ENCODE measurements at regions not wholly inside any gene's neighbourhood (a gene's known extent, or its start where the extent isn't known, plus 50 kb on each side); places are given as distances from the start of the nearest gene placed in this dataset.

- Histone ChIP-seq H3K4me1 (ENCODE audit: insufficient read depth, low read length) (no peaks in the 10 kb centered on the region), H3K9ac (ENCODE audit: low read depth, low read length) (no peak overlapping the region), H3K36me3 (ENCODE audit: insufficient read depth, low read length) (no peaks in the 10 kb centered on the region), H3K9me3 (ENCODE audit: control insufficient read depth, insufficient read depth, low read length) (no peaks in the 10 kb centered on the region; the same call in 1 of the 2 replicates)
Measured at GRCh38 chrX:98448524-98448923, 1564.8 kb downstream of the RPA4 start.

GRCh38 chrX:98452456-98452855 is 1568.7 kb downstream of the RPA4 start:
- H3K4me1 ChIP-seq (ENCODE audit: insufficient read depth, low read length): no peaks in the 10 kb centered on the region
- no peaks in the 10 kb centered on the region for H3K9me3 ChIP-seq (ENCODE audit: control insufficient read depth, insufficient read depth, low read length)
- H3K36me3 ChIP-seq (ENCODE audit: insufficient read depth, low read length): no peaks in the 10 kb centered on the region
- H3K9ac ChIP-seq (ENCODE audit: low read depth, low read length): no peak overlapping the region

- peaks cover 5% of the 10 kb centered on the region; the same call in 1 of the 2 replicates for H3K4me1 ChIP-seq (ENCODE audit: insufficient read depth, low read length)
- H3K9ac ChIP-seq (ENCODE audit: low read depth, low read length): no peak overlapping the region
Measured at GRCh38 chrX:98459669-98460068, 1576.0 kb downstream of the RPA4 start.

GRCh38 chrX:98480606-98481005 is 1596.9 kb downstream of the RPA4 start:
- Histone ChIP-seq H3K9me3 (ENCODE audit: control insufficient read depth, insufficient read depth, low read length) (no peaks in the 10 kb centered on the region), H3K4me1 (ENCODE audit: insufficient read depth, low read length) (peaks cover 14% of the 10 kb centered on the region; the same call in 1 of the 2 replicates), H3K9ac (ENCODE audit: low read depth, low read length) (no peak overlapping the region), H3K36me3 (ENCODE audit: insufficient read depth, low read length) (no peaks in the 10 kb centered on the region)

More at GRCh38 chrX:98459669-98460068, 1576.0 kb downstream of the RPA4 start:
- Histone ChIP-seq H3K36me3 (ENCODE audit: insufficient read depth, low read length) (no peaks in the 10 kb centered on the region), H3K9me3 (ENCODE audit: control insufficient read depth, insufficient read depth, low read length) (no peaks in the 10 kb centered on the region)

GRCh38 chrX:98481636-98482035 is 1597.9 kb downstream of the RPA4 start:
- Histone ChIP-seq H3K9me3 (ENCODE audit: control insufficient read depth, insufficient read depth, low read length) (no peaks in the 10 kb centered on the region), H3K9ac (ENCODE audit: low read depth, low read length) (no peak overlapping the region), H3K4me1 (ENCODE audit: insufficient read depth, low read length) (peaks cover 14% of the 10 kb centered on the region; the same call in 1 of the 2 replicates), H3K36me3 (ENCODE audit: insufficient read depth, low read length) (no peaks in the 10 kb centered on the region; the same call in 1 of the 2 replicates)

GRCh38 chrX:98490670-98491069 is 1607.0 kb downstream of the RPA4 start:
- Histone ChIP-seq H3K4me1 (ENCODE audit: insufficient read depth, low read length) (no peaks in the 10 kb centered on the region), H3K36me3 (ENCODE audit: insufficient read depth, low read length) (no peaks in the 10 kb centered on the region; the same call in 1 of the 2 replicates), H3K9me3 (ENCODE audit: control insufficient read depth, insufficient read depth, low read length) (peaks cover 10% of the 10 kb centered on the region), H3K9ac (ENCODE audit: low read depth, low read length) (no peak overlapping the region)

- no peaks in the 10 kb centered on the region for H3K9me3 ChIP-seq (ENCODE audit: control insufficient read depth, insufficient read depth, low read length)
- H3K9ac ChIP-seq (ENCODE audit: low read depth, low read length): no peak overlapping the region
- H3K36me3 ChIP-seq (ENCODE audit: insufficient read depth, low read length): no peaks in the 10 kb centered on the region
- no peaks in the 10 kb centered on the region; the same call in 1 of the 2 replicates for H3K4me1 ChIP-seq (ENCODE audit: insufficient read depth, low read length)
Measured at GRCh38 chrX:98501426-98501825, 1617.7 kb downstream of the RPA4 start.

GRCh38 chrX:98506907-98507306 is 1623.2 kb downstream of the RPA4 start:
- no peaks in the 10 kb centered on the region for H3K36me3 ChIP-seq (ENCODE audit: insufficient read depth, low read length)
- no peaks in the 10 kb centered on the region for H3K4me1 ChIP-seq (ENCODE audit: insufficient read depth, low read length)
- no peaks in the 10 kb centered on the region for H3K9me3 ChIP-seq (ENCODE audit: control insufficient read depth, insufficient read depth, low read length)
- no peak overlapping the region for H3K9ac ChIP-seq (ENCODE audit: low read depth, low read length)

GRCh38 chrX:98514032-98514431 is 1630.3 kb downstream of the RPA4 start:
- H3K36me3 ChIP-seq (ENCODE audit: insufficient read depth, low read length): no peaks in the 10 kb centered on the region
- no peak overlapping the region for H3K9ac ChIP-seq (ENCODE audit: low read depth, low read length)
- H3K4me1 ChIP-seq (ENCODE audit: insufficient read depth, low read length): no peaks in the 10 kb centered on the region
- no peaks in the 10 kb centered on the region for H3K9me3 ChIP-seq (ENCODE audit: control insufficient read depth, insufficient read depth, low read length)

- H3K9me3 ChIP-seq (ENCODE audit: control insufficient read depth, insufficient read depth, low read length): no peaks in the 10 kb centered on the region
- H3K9ac ChIP-seq (ENCODE audit: low read depth, low read length): no peak overlapping the region
- H3K4me1 ChIP-seq (ENCODE audit: insufficient read depth, low read length): no peaks in the 10 kb centered on the region
- H3K36me3 ChIP-seq (ENCODE audit: insufficient read depth, low read length): no peaks in the 10 kb centered on the region
Measured at GRCh38 chrX:98516120-98516519, 1632.4 kb downstream of the RPA4 start.

- H3K9me3 ChIP-seq (ENCODE audit: control insufficient read depth, insufficient read depth, low read length): no peaks in the 10 kb centered on the region
- H3K36me3 ChIP-seq (ENCODE audit: insufficient read depth, low read length): no peaks in the 10 kb centered on the region
- peak overlapping the region; percentile 22; the same call in 1 of the 2 replicates for H3K9ac ChIP-seq (ENCODE audit: low read depth, low read length)
- peaks cover 22% of the 10 kb centered on the region for H3K4me1 ChIP-seq (ENCODE audit: insufficient read depth, low read length)
Measured at GRCh38 chrX:98523026-98523425, 1639.3 kb downstream of the RPA4 start.

- Histone ChIP-seq H3K36me3 (ENCODE audit: insufficient read depth, low read length) (no peaks in the 10 kb centered on the region), H3K9me3 (ENCODE audit: control insufficient read depth, insufficient read depth, low read length) (no peaks in the 10 kb centered on the region), H3K4me1 (ENCODE audit: insufficient read depth, low read length) (peaks cover 22% of the 10 kb centered on the region), H3K9ac (ENCODE audit: low read depth, low read length) (peak overlapping the region; percentile 39)
Measured at GRCh38 chrX:98523521-98523920, 1639.8 kb downstream of the RPA4 start.

- no peaks in the 10 kb centered on the region for H3K9me3 ChIP-seq (ENCODE audit: control insufficient read depth, insufficient read depth, low read length)
- no peak overlapping the region for H3K9ac ChIP-seq (ENCODE audit: low read depth, low read length)
- peaks cover 19% of the 10 kb centered on the region; the same call in 1 of the 2 replicates for H3K4me1 ChIP-seq (ENCODE audit: insufficient read depth, low read length)
- H3K36me3 ChIP-seq (ENCODE audit: insufficient read depth, low read length): no peaks in the 10 kb centered on the region
Measured at GRCh38 chrX:98548519-98548918, 1664.8 kb downstream of the RPA4 start.

- H3K4me1 ChIP-seq (ENCODE audit: insufficient read depth, low read length): peaks cover 23% of the 10 kb centered on the region; the same call in 1 of the 2 replicates
- no peak overlapping the region for H3K9ac ChIP-seq (ENCODE audit: low read depth, low read length)
- H3K9me3 ChIP-seq (ENCODE audit: control insufficient read depth, insufficient read depth, low read length): no peaks in the 10 kb centered on the region
- no peaks in the 10 kb centered on the region for H3K36me3 ChIP-seq (ENCODE audit: insufficient read depth, low read length)
Measured at GRCh38 chrX:98568795-98569194, 1685.1 kb downstream of the RPA4 start.

GRCh38 chrX:98605941-98606340 is 1722.2 kb downstream of the RPA4 start:
- H3K9me3 ChIP-seq (ENCODE audit: control insufficient read depth, insufficient read depth, low read length): no peaks in the 10 kb centered on the region

GRCh38 chrX:98607739-98608138 is 1724.0 kb downstream of the RPA4 start:
- H3K9me3 ChIP-seq (ENCODE audit: control insufficient read depth, insufficient read depth, low read length): no peaks in the 10 kb centered on the region
- H3K36me3 ChIP-seq (ENCODE audit: insufficient read depth, low read length): no peaks in the 10 kb centered on the region
- no peak overlapping the region for H3K9ac ChIP-seq (ENCODE audit: low read depth, low read length)
- H3K4me1 ChIP-seq (ENCODE audit: insufficient read depth, low read length): peaks cover 26% of the 10 kb centered on the region

More at GRCh38 chrX:98605941-98606340, 1722.2 kb downstream of the RPA4 start:
- Histone ChIP-seq H3K9ac (ENCODE audit: low read depth, low read length) (no peak overlapping the region), H3K36me3 (ENCODE audit: insufficient read depth, low read length) (no peaks in the 10 kb centered on the region), H3K4me1 (ENCODE audit: insufficient read depth, low read length) (peaks cover 30% of the 10 kb centered on the region)
